ENCODE measurements at regions not wholly inside any gene's neighbourhood (a gene's known extent, or its start where the extent isn't known, plus 50 kb on each side); places are given as distances from the start of the nearest gene placed in this dataset.

DNA sequence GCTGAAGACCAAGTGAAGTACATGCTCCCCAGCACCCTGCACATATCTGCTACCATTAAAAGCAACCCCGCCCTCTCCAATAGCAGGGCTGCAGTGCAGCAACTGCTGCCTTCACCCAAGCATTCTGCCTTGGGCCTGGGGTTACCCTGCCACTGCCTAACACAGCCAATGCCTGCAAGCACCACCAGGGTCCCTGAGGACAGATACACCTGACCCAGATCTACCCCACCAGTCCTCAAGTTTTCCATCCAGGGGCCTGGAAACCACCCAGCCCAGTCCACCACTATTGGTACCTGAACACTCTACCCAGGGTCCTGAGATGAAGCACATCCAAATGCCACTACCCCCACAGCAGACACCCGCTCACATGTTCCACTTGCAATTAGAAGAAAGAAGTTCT is 181.1 kb upstream of the RBBP8 start:
- TF ChIP-seq, protein P1, sequence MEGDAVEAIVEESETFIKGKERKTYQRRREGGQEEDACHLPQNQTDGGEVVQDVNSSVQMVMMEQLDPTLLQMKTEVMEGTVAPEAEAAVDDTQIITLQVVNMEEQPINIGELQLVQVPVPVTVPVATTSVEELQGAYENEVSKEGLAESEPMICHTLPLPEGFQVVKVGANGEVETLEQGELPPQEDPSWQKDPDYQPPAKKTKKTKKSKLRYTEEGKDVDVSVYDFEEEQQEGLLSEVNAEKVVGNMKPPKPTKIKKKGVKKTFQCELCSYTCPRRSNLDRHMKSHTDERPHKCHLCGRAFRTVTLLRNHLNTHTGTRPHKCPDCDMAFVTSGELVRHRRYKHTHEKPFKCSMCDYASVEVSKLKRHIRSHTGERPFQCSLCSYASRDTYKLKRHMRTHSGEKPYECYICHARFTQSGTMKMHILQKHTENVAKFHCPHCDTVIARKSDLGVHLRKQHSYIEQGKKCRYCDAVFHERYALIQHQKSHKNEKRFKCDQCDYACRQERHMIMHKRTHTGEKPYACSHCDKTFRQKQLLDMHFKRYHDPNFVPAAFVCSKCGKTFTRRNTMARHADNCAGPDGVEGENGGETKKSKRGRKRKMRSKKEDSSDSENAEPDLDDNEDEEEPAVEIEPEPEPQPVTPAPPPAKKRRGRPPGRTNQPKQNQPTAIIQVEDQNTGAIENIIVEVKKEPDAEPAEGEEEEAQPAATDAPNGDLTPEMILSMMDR (IDR thresholded peaks at IDR 0.05; ENCODE audit: low read length) = no peak
- no peak for TF ChIP-seq EZH2 (IDR thresholded peaks at IDR 0.05; ENCODE audit: borderline replicate concordance, low read length)
